AG09309 (cell line): ENCODE measurements at regions not wholly inside any gene's neighbourhood (a gene's known extent, or its start where the extent isn't known, plus 50 kb on each side); places are given as distances from the start of the nearest gene placed in this dataset.
A peak's percentile ranks its signal among the peaks of the same experiment; 100 is the strongest.

Source experiments
- DNase-seq: peaks from one replicate; pipeline ENCODE4 v3.0.0-alpha.2; 2010; ENCODE audit warnings: low read depth
- H3K4me3 ChIP-seq: 2 replicates; pipeline ENCODE4 v1.5.1; 2011; ENCODE audit warnings: mild to moderate bottlenecking, low read depth, low read length, moderate library complexity; ENCODE audit not compliant: control insufficient read depth
- TF ChIP-seq, protein P1 (sequence below): IDR thresholded peaks from 2 replicates; pipeline ENCODE4 v1.5.1; 2011; ENCODE audit warnings: mild to moderate bottlenecking, low read depth, low read length, inconsistent platforms; ENCODE audit not compliant: insufficient read depth, control insufficient read depth; ENCODE audit errors: missing control alignments

- TF ChIP-seq, protein P1, sequence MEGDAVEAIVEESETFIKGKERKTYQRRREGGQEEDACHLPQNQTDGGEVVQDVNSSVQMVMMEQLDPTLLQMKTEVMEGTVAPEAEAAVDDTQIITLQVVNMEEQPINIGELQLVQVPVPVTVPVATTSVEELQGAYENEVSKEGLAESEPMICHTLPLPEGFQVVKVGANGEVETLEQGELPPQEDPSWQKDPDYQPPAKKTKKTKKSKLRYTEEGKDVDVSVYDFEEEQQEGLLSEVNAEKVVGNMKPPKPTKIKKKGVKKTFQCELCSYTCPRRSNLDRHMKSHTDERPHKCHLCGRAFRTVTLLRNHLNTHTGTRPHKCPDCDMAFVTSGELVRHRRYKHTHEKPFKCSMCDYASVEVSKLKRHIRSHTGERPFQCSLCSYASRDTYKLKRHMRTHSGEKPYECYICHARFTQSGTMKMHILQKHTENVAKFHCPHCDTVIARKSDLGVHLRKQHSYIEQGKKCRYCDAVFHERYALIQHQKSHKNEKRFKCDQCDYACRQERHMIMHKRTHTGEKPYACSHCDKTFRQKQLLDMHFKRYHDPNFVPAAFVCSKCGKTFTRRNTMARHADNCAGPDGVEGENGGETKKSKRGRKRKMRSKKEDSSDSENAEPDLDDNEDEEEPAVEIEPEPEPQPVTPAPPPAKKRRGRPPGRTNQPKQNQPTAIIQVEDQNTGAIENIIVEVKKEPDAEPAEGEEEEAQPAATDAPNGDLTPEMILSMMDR: no peak
Measured at GRCh38 chr3:170750478-170750830, 119.5 kb downstream of the RPL22L1 start.

DNA sequence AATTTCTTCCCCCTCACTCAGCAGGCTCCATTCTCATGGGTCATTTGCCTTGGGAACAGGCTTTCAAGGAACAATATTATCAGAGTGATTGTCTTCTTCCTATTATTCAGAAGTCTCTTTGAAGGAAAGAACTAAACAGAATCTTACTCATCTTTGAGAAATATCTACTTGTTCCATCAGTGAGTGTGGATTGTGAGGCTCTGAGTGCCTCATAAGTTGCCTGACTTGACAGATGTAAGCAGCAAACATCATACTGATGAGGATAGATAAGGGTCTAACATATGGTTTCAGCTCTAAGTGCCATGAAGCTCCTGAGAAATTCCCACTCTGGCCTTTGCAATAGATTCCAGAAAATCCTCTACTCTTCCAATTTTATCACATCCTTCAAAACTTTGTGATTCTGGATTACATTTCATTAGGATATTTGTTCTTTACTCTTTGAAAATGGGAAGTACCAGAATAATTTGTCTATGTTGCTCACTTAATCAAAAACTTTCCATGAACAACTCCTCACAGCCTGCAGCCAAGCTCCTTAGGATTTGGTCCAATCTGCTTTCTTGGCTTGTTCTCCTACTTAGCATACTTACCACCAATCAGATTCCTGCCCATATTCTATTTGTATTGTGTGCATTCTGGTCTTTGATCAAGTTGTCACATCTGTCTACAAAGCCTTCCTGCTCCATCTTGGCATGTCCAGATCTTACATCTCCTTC is 120.1 kb downstream of the RPL22L1 start:
- TF ChIP-seq, protein P1: no peak
- no peak for DNase-seq
- no peak overlapping the region for H3K4me3 ChIP-seq

More at GRCh38 chr3:170750478-170750830, 119.5 kb downstream of the RPL22L1 start:
- no peak overlapping the region for H3K4me3 ChIP-seq
- no peak for DNase-seq

DNA sequence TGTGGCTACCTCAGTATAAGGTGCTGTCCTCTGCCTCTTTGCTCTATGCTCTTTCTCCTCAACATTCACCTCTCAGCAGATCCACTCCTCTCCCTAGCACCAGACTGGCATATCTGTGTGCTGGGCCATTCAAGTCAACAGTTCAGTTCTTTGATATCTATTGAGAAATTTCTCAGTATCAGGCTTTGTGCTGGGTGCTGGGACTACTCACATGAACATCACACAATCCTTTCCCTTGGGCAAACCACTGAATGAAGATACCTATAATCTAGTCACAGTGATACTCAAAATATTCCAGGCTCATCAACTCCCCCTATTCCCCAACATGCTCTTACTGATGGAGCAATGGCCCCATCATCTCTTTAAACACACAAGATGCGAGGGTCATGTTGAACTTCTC is 120.8 kb downstream of the RPL22L1 start:
- no peak for DNase-seq
- no peak overlapping the region for H3K4me3 ChIP-seq
- TF ChIP-seq, protein P1: no peak

DNA sequence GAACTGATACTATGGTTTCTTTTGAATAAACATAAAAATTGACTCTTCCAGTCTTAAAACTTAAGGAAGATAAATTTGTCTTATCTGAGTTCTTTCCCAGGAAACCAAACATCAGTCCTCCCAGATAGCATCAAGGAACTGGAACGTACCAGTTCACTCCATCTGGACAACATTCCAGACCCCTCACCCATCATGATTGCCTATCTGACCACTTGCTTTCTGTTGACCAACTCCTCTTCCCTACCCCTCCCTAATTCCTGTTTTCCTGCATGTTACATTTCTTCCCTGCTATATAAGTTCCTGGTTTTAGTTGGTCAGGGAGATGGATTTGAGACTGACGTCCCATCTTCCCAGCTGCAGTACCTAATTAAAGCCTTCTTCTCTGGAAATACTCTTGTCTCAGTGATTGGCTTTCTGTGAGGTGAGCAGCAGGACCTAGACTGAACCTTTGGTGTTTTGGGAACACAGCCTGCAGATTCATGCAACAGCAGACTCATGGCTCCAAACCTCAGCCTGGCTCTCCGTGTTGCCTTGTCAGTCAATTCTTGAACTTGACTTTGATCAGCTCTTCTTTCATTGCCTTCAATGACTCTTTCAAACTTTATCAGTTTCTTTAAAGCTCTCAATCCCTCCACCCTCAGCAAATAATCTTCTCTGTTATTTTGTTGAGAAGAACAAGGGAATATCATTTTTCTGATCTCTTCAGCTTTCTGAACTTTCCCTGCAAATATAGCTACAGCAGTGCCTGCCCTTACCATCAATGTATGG is 123.6 kb downstream of the RPL22L1 start:
- no peak overlapping the region for H3K4me3 ChIP-seq
- TF ChIP-seq, protein P1: no peak
- DNase-seq: no peak

DNA sequence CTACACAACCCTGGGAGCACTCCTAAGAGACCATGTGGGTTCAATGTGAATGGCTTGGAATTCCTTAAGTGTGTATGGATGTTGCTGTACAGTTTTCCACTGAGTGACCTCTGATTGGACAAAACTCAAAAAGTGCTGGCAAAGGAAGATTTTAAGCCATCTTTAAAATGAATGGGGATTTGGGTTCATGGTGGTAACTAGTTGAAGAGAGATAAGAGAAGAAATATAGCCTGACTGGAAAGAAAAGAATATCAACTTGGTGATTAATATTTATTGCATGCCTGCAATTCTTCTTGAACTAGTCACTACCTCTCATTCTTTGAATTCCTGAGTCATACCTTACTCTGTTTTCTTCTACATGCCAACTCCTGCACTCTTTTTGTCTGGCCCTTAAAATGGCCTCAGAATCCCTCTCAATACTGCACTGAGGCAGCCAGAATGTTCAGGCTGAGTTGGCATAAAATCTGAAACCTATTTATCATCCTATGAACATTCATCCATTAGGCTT is 124.7 kb downstream of the RPL22L1 start:
- no peak overlapping the region for H3K4me3 ChIP-seq
- no peak for DNase-seq
- TF ChIP-seq, protein P1: no peak

DNA sequence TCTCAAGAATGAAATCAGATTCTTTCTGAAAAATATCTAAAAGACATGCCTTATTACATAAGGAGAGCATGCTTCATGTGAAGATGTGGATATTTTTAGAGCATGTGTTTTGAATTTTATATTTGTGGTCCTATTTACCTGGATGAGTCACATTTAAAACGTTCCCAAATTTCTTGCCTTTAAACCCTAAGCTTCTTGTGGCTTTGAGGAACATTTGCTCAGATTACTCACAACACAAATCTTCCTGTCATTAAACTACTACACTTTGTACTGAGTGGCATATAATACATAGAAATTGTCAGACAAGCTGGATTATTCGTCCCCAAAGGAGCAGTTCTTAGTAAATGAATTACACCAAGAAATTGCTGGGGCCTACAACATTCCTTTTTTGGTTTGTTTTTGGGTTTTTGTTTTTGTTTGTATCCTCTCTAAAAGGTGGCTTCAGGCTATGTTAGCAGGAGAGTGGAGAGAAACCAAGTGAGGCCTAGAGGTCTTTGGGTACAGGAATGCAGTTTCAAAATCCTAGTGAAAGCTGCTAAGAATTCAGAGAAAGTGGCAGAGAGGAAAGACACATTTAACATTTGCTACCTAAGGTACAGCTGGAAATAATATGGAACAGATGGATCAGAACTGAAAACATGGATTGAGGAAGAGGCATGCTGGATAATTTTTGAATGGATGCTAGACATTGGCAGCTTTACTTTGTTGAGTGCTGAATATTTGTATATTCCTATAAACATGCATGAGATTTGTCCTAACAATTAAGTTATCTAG is 128.1 kb downstream of the RPL22L1 start:
- DNase-seq: peak; percentile 47
- TF ChIP-seq, protein P1: no peak
- H3K4me3 ChIP-seq: no peak overlapping the region
